Panc1 (cell line): ENCODE measurements at regions not wholly inside any gene's neighbourhood (a gene's known extent, or its start where the extent isn't known, plus 50 kb on each side); places are given as distances from the start of the nearest gene placed in this dataset.

Source experiments
- ATAC-seq: fragments of 200-7000 bp; cut with Tn5 transposase; 2 replicates; pipeline ENCODE4 v1.9.1; 2020; ENCODE audit warnings: mild to moderate bottlenecking, moderate library complexity
- BruUV-seq: library from RNA; stranded (reverse); fragments of 400-500 nt; replicated peaks from 2 replicates; lab custom pipeline; 2021; lab: Mats Ljungman, UMichigan
- CTCF ChIA-PET: fragments of 300-600 bp; sonication (Branson Sonifier 250); formaldehyde crosslinking; loops from one replicate; lab custom pipeline; 2022; ENCODE audit warnings: antibody characterized with exemption; lab: Charles Lee
- POLR2A ChIA-PET: fragments of 300-600 bp; sonication (Branson Sonifier 250); formaldehyde crosslinking; loops from one replicate; lab custom pipeline; 2022; ENCODE audit warnings: antibody characterized with exemption; lab: Charles Lee
- DNase-seq: peaks from one replicate; pipeline ENCODE4 v3.0.0-alpha.2; 2010; ENCODE audit warnings: low read depth, low spot score
- H3K27ac ChIP-seq: 2 replicates; pipeline ENCODE4 v1.5.1; 2011; ENCODE audit warnings: mild to moderate bottlenecking, low read length, inconsistent platforms
- H3K27me3 ChIP-seq: fragments of 200-500 bp; sonication (Bioruptor generic); 2 replicates; pipeline ENCODE4 v1.6.0; 2014; ENCODE audit warnings: low read length, inconsistent platforms; ENCODE audit not compliant: control insufficient read depth, insufficient read depth
- H3K36me3 ChIP-seq: fragments of 200-500 bp; sonication (Bioruptor generic); 2 replicates; pipeline ENCODE4 v1.5.1; 2014; ENCODE audit warnings: inconsistent platforms, mild to moderate bottlenecking, low read length, moderate library complexity; ENCODE audit not compliant: control insufficient read depth, insufficient read depth
- H3K4me1 ChIP-seq: 2 replicates; pipeline ENCODE4 v1.5.1; 2011; ENCODE audit warnings: inconsistent platforms, mild to moderate bottlenecking, low read length, moderate library complexity; ENCODE audit not compliant: control insufficient read depth, insufficient read depth
- H3K4me3 ChIP-seq, 2 experiments: 2 replicates each; pipeline ENCODE4 v1.5.1; 2011 to 2012; ENCODE audit warnings: low read depth in 2 of 2, low read length in 2 of 2, mild to moderate bottlenecking in 2 of 2, inconsistent platforms in 1 of 2, moderate library complexity in 1 of 2
- H3K9me3 ChIP-seq: fragments of 200-500 bp; sonication (Bioruptor generic); 2 replicates; pipeline ENCODE4 v1.5.1; 2014; ENCODE audit warnings: low read depth, mild to moderate bottlenecking, inconsistent platforms, low read length, moderate library complexity; ENCODE audit not compliant: control insufficient read depth, insufficient read depth
- POLR2AphosphoS5 ChIP-seq: IDR thresholded peaks from 2 replicates; pipeline ENCODE4 v1.6.1; 2012; ENCODE audit warnings: mild to moderate bottlenecking, low read depth, low read length, moderate library complexity
- SIN3A ChIP-seq: IDR thresholded peaks from 2 replicates; pipeline ENCODE4 v1.6.1; 2012; ENCODE audit warnings: low read depth, mild to moderate bottlenecking, low read length, moderate library complexity, borderline replicate concordance; ENCODE audit not compliant: insufficient read depth
- TCF7L2 ChIP-seq: IDR thresholded peaks from 2 replicates; pipeline ENCODE4 v1.6.1; 2011; ENCODE audit warnings: mild to moderate bottlenecking, low read depth, low read length, inconsistent platforms
- in situ Hi-C: cut with HindIII; loops from 2 replicates; pipeline ENCODE4 v1.10.0; 2016; ENCODE audit warnings: low sequenced_read_pairs, low pct_unique_long_range_greater_than_20kb
- intact Hi-C: fragments of 100-400 bp; cut with micrococcal nuclease; formaldehyde crosslinking; loops from one replicate; pipeline ENCODE4 v1.10.0; 2022; ENCODE audit not compliant: unreplicated experiment
- TF ChIP-seq, protein P1 (sequence below): fragments of 450-650 bp; IDR thresholded peaks from 2 replicates; pipeline ENCODE4 v1.5.1; 2017; ENCODE audit warnings: mild to moderate bottlenecking
- TF ChIP-seq, protein P2 (sequence below), 2 experiments: IDR thresholded peaks; 2 replicates each; pipeline ENCODE4 v1.6.1; 2011 to 2012; ENCODE audit warnings: low read depth in 2 of 2, control low read depth in 1 of 2, low read length in 1 of 2, mild to moderate bottlenecking in 1 of 2, moderate library complexity in 1 of 2; ENCODE audit not compliant: insufficient read depth in 1 of 2

DNA sequence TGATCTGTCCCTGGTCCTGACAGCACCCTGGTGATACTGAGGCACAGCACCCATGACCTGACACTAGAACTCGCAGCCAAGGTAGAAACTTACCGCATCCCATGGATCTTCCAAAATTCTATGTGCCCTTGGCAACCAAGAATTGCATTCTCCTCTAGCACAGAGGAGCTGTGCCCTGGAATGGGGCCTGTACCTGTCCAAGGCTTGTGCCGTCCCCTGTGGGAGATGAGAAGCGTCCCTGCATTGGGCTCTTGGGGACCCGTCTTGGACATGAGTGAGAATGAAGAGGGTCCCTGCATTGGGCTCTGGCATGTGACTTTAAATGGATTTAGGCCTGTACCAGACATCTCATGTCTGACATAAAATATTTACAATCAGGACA, 67.1 kb downstream of the GGTLC2 start:
- Histone ChIP-seq H3K27ac (no peak overlapping the region), H3K27me3 (no peaks in the 10 kb centered on the region), H3K4me3 (no peak overlapping the region), H3K4me1 (no peaks in the 10 kb centered on the region), H3K36me3 (no peaks in the 10 kb centered on the region), H3K9me3 (no peaks in the 10 kb centered on the region)
- DNase-seq (no peak), ATAC-seq (no peak)
- CTCF ChIA-PET, result interaction anchor here (0.6 kb wide), 1 partner anchor 166 kb away, joined by 3 read pairs; no protein-coding TSS in a partner anchor
- intact Hi-C loops (no loop called here), in situ Hi-C loops (no loop called here)
- TF ChIP-seq POLR2AphosphoS5 (no peak), TCF7L2 (no peak), SIN3A (no peak)
- TF ChIP-seq, protein P1, sequence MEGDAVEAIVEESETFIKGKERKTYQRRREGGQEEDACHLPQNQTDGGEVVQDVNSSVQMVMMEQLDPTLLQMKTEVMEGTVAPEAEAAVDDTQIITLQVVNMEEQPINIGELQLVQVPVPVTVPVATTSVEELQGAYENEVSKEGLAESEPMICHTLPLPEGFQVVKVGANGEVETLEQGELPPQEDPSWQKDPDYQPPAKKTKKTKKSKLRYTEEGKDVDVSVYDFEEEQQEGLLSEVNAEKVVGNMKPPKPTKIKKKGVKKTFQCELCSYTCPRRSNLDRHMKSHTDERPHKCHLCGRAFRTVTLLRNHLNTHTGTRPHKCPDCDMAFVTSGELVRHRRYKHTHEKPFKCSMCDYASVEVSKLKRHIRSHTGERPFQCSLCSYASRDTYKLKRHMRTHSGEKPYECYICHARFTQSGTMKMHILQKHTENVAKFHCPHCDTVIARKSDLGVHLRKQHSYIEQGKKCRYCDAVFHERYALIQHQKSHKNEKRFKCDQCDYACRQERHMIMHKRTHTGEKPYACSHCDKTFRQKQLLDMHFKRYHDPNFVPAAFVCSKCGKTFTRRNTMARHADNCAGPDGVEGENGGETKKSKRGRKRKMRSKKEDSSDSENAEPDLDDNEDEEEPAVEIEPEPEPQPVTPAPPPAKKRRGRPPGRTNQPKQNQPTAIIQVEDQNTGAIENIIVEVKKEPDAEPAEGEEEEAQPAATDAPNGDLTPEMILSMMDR, result no peak
- TF ChIP-seq, protein P2, sequence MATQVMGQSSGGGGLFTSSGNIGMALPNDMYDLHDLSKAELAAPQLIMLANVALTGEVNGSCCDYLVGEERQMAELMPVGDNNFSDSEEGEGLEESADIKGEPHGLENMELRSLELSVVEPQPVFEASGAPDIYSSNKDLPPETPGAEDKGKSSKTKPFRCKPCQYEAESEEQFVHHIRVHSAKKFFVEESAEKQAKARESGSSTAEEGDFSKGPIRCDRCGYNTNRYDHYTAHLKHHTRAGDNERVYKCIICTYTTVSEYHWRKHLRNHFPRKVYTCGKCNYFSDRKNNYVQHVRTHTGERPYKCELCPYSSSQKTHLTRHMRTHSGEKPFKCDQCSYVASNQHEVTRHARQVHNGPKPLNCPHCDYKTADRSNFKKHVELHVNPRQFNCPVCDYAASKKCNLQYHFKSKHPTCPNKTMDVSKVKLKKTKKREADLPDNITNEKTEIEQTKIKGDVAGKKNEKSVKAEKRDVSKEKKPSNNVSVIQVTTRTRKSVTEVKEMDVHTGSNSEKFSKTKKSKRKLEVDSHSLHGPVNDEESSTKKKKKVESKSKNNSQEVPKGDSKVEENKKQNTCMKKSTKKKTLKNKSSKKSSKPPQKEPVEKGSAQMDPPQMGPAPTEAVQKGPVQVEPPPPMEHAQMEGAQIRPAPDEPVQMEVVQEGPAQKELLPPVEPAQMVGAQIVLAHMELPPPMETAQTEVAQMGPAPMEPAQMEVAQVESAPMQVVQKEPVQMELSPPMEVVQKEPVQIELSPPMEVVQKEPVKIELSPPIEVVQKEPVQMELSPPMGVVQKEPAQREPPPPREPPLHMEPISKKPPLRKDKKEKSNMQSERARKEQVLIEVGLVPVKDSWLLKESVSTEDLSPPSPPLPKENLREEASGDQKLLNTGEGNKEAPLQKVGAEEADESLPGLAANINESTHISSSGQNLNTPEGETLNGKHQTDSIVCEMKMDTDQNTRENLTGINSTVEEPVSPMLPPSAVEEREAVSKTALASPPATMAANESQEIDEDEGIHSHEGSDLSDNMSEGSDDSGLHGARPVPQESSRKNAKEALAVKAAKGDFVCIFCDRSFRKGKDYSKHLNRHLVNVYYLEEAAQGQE (IDR thresholded peaks at IDR 0.05; ENCODE audit: insufficient read depth in 1 of 2, low read depth in 2 of 2, low read length in 1 of 2), result no peak
- BruUV-seq, result no TSS peak
- POLR2A ChIA-PET, result no interaction called here

DNA sequence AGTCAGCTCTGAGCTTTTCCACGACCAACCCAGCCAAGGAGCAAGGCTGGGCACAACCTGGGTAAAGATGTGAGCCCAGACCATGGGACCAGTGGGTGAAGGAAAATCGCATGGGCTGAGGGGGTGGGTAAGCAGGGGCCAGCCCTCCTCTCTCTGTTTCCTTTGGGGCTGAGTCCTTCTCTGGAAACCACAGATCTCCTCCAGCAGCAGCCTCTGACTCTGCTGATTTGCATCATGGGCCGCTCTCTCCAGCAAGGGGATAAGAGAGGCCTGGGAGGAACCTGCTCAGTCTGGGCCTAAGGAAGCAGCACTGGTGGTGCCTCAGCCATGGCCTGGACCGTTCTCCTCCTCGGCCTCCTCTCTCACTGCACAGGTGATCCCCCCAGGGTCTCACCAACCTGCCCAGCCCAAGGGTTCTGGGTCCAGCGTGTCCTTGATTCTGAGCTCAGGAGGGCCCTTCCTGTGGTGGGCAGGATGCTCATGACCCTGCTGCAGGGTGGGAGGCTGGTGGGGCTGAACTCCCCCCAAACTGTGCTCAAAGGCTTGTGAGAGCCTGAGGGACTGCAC, 67.8 kb downstream of the GGTLC2 start:
- CTCF ChIA-PET, result no interaction called here
- ATAC-seq, result no peak

More for the DNA sequence above, 67.8 kb downstream of the GGTLC2 start:
- in situ Hi-C loops, result no loop called here
- TF ChIP-seq, protein P1, result no peak
- TF ChIP-seq, protein P2 (IDR thresholded peaks at IDR 0.05; ENCODE audit: insufficient read depth in 1 of 2, low read depth in 2 of 2, low read length in 1 of 2), result no peak
- TF ChIP-seq SIN3A (no peak), TCF7L2 (no peak), POLR2AphosphoS5 (no peak)
- no peak overlapping the region for H3K4me3 ChIP-seq
- no TSS peak for BruUV-seq
- no peaks in the 10 kb centered on the region for H3K27me3 ChIP-seq
- no peak overlapping the region for H3K27ac ChIP-seq
- no peaks in the 10 kb centered on the region for H3K36me3 ChIP-seq
- H3K9me3 ChIP-seq, result no peaks in the 10 kb centered on the region
- POLR2A ChIA-PET, result no interaction called here
- intact Hi-C loops, result no loop called here
- no peaks in the 10 kb centered on the region for H3K4me1 ChIP-seq
- no peak for DNase-seq
